GM12878 (cell line): ENCODE measurements at regions not wholly inside any gene's neighbourhood (a gene's known extent, or its start where the extent isn't known, plus 50 kb on each side); places are given as distances from the start of the nearest gene placed in this dataset.

Experiments used
- ATAC-seq: fragments of 200-7000 bp; cut with Tn5 transposase; 3 replicates; pipeline ENCODE4 v1.9.1; 2020; ENCODE audit warnings: mild to moderate bottlenecking, moderate library complexity
- BruUV-seq: library from RNA; stranded (reverse); fragments of 400-500 nt; replicated peaks from 2 replicates; lab custom pipeline; 2021; lab: Mats Ljungman, UMichigan
- CTCF ChIA-PET: fragments of 300-600 bp; sonication (Branson Sonifier 250); formaldehyde crosslinking; extraction: SDS; loops from one replicate; lab custom pipeline; 2021; ENCODE audit warnings: inconsistent platforms; lab: Yijun Ruan, JAX
- POLR2A ChIA-PET: fragments of 350-600 bp; formaldehyde crosslinking; extraction: SDS; loops from one replicate; lab custom pipeline; 2021; ENCODE audit warnings: inconsistent platforms; lab: Charles Lee
- RAD21 ChIA-PET: fragments of 300-600 bp; sonication (Branson Sonifier 250); formaldehyde crosslinking; loops from one replicate; lab custom pipeline; 2023; ENCODE audit warnings: antibody characterized with exemption; ENCODE audit not compliant: unreplicated experiment; lab: Charles Lee
- SMC1A ChIA-PET: fragments of 300-600 bp; sonication (Branson Sonifier 250); formaldehyde crosslinking; loops from one replicate; lab custom pipeline; 2023; ENCODE audit not compliant: unreplicated experiment, uncharacterized antibody; lab: Charles Lee
- DNase-seq: peaks from one replicate; pipeline ENCODE4 v3.0.0-alpha.2; 2011; ENCODE audit warnings: low read depth, low spot score
- FAIRE-seq: peaks from 3 replicates; lab custom pipeline; 2011; peaks lifted over from hg19 to GRCh38; lab: Jason Lieb, UNC
- H2AFZ ChIP-seq: 2 replicates; pipeline ENCODE4 v1.6.0; 2011; ENCODE audit warnings: low read depth, low read length, control low read depth; ENCODE audit not compliant: control insufficient read depth
- H3K27ac ChIP-seq: 2 replicates; pipeline ENCODE4 v1.5.1; 2011; ENCODE audit warnings: control low read depth; ENCODE audit not compliant: control insufficient read depth, insufficient read depth
- H3K27me3 ChIP-seq, 2 experiments: replicated peaks in 1 of 2; 2 replicates each; pipeline versions ENCODE4 v1.6.0 to v1.6.1; 2011; ENCODE audit warnings: low read length in 1 of 2; ENCODE audit not compliant: control insufficient read depth in 2 of 2, insufficient read depth in 2 of 2
- H3K36me3 ChIP-seq, 2 experiments: 2 replicates each; pipeline ENCODE4 v1.5.1; 2011; ENCODE audit warnings: low read length in 1 of 2; ENCODE audit not compliant: control insufficient read depth in 2 of 2, insufficient read depth in 2 of 2
- H3K4me1 ChIP-seq: 2 replicates; pipeline ENCODE4 v1.6.1; 2011; ENCODE audit warnings: mild to moderate bottlenecking, low read length, moderate library complexity, mixed read lengths; ENCODE audit not compliant: control insufficient read depth, insufficient read depth
- H3K4me2 ChIP-seq: 2 replicates; pipeline ENCODE4 v1.6.0; 2011; ENCODE audit warnings: control low read depth; ENCODE audit not compliant: control insufficient read depth, insufficient read depth
- H3K4me3 ChIP-seq: fragments of 200-600 bp; sonication (generic); 2 replicates; pipeline ENCODE4 v1.5.1; 2016
- H3K79me2 ChIP-seq: 2 replicates; pipeline ENCODE4 v1.6.0; 2011; ENCODE audit warnings: low read length; ENCODE audit not compliant: control insufficient read depth, insufficient read depth
- H3K9ac ChIP-seq: 2 replicates; pipeline ENCODE4 v1.8.0; 2011; ENCODE audit warnings: low read length, control low read depth, mixed read lengths; ENCODE audit not compliant: control insufficient read depth, insufficient read depth
- H3K9me3 ChIP-seq: replicated peaks from 3 replicates; pipeline ENCODE4 v1.5.1; 2011; ENCODE audit warnings: mild to moderate bottlenecking, low read length; ENCODE audit not compliant: control insufficient read depth, insufficient read depth
- H4K20me1 ChIP-seq: 2 replicates; pipeline ENCODE4 v1.6.0; 2011; ENCODE audit not compliant: control insufficient read depth, insufficient read depth
- CHD1 ChIP-seq: IDR thresholded peaks from 2 replicates; pipeline ENCODE4 v1.6.1; 2012; ENCODE audit warnings: low read depth, low read length, improper control_type of control experiment
- CHD2 ChIP-seq: IDR thresholded peaks from 2 replicates; pipeline ENCODE4 v1.6.1; 2011; ENCODE audit warnings: low read depth, low read length, improper control_type of control experiment, borderline replicate concordance
- EP300 ChIP-seq, 2 experiments: fragments of 150-350 bp in 1 of 2; IDR thresholded peaks; 2 replicates each; pipeline ENCODE4 v1.6.1; 2011 to 2012; ENCODE audit warnings: low read depth in 2 of 2, low read length in 2 of 2, borderline replicate concordance in 1 of 2, improper control_type of control experiment in 1 of 2, inconsistent platforms in 1 of 2; ENCODE audit not compliant: control insufficient read depth in 1 of 2
- ESRRA ChIP-seq: IDR thresholded peaks from 2 replicates; pipeline ENCODE4 v1.6.1; 2012; ENCODE audit warnings: mild to moderate bottlenecking, low read length, improper control_type of control experiment
- FOXM1 ChIP-seq: IDR thresholded peaks from 2 replicates; pipeline ENCODE4 v1.6.1; 2012; ENCODE audit warnings: low read depth, mild to moderate bottlenecking, inconsistent platforms, low read length, moderate library complexity
- KLF5 ChIP-seq: fragments of 450-650 bp; IDR thresholded peaks from 2 replicates; pipeline ENCODE4 v1.6.1; 2014; ENCODE audit warnings: mild to moderate bottlenecking; ENCODE audit not compliant: partially characterized antibody
- MYB ChIP-seq: fragments of 150-350 bp; IDR thresholded peaks from 2 replicates; pipeline ENCODE4 v1.6.1; 2014; ENCODE audit warnings: mild to moderate bottlenecking, low read depth, low read length, borderline replicate concordance
- NR2C2 ChIP-seq: IDR thresholded peaks from 2 replicates; pipeline ENCODE4 v1.6.1; 2011; ENCODE audit warnings: borderline replicate concordance, low read depth; ENCODE audit not compliant: control insufficient read depth, insufficient read length
- RAD51 ChIP-seq: fragments of 450-650 bp; IDR thresholded peaks from 2 replicates; pipeline ENCODE4 v1.6.1; 2016; ENCODE audit warnings: moderate library complexity, mild to moderate bottlenecking, inconsistent platforms
- RUNX3 ChIP-seq: IDR thresholded peaks from 2 replicates; pipeline ENCODE4 v1.6.1; 2012; ENCODE audit warnings: low read length, inconsistent platforms
- SMAD1 ChIP-seq: fragments of 450-650 bp; IDR thresholded peaks from 2 replicates; pipeline ENCODE4 v1.6.1; 2018; ENCODE audit warnings: mild to moderate bottlenecking, low read depth; ENCODE audit not compliant: partially characterized antibody
- SREBF1 ChIP-seq: IDR thresholded peaks from 2 replicates; pipeline ENCODE4 v1.6.1; 2012; ENCODE audit warnings: mild to moderate bottlenecking, low read length
- SRF ChIP-seq, 2 experiments: IDR thresholded peaks; 2 replicates each; pipeline ENCODE4 v1.6.1; 2011; ENCODE audit warnings: low read depth in 2 of 2, low read length in 2 of 2, mild to moderate bottlenecking in 1 of 2, moderate library complexity in 1 of 2
- WGBS: methylation state at CpG from one replicate; pipeline ENCODE4 v1.1.6; 2016; ENCODE audit warnings: low lambda C conversion rate; ENCODE audit not compliant: insufficient replicate concordance, insufficient coverage; ENCODE audit errors: missing lambda C conversion rate; 5-methylcytosine and 5-hydroxymethylcytosine counted together
- in situ Hi-C: fragments of 300-500 bp; cut with MboI; formaldehyde crosslinking; loops from 9 replicates; pipeline ENCODE4 v1.14.3; 2018; ENCODE audit warnings: mixed read lengths
- intact Hi-C: fragments of 100-400 bp; cut with micrococcal nuclease; formaldehyde crosslinking; loops from one replicate; pipeline ENCODE4 v1.14.2; 2022; ENCODE audit not compliant: unreplicated experiment
- TF ChIP-seq, protein P1 (sequence below): fragments of 450-650 bp; IDR thresholded peaks from 2 replicates; pipeline ENCODE4 v1.6.1; 2018; ENCODE audit warnings: borderline replicate concordance, mild to moderate bottlenecking; ENCODE audit not compliant: partially characterized antibody
- TF ChIP-seq, protein P2 (sequence below): IDR thresholded peaks from 2 replicates; pipeline ENCODE4 v1.6.1; 2012; ENCODE audit warnings: low read depth, low read length, improper control_type of control experiment
- TF ChIP-seq, protein P3 (sequence below): IDR thresholded peaks from 2 replicates; pipeline ENCODE4 v1.6.1; 2011; ENCODE audit warnings: mild to moderate bottlenecking, low read depth, low read length, moderate library complexity; ENCODE audit not compliant: insufficient replicate concordance
- TF ChIP-seq, protein P4 (sequence below): fragments of 450-650 bp; IDR thresholded peaks from 2 replicates; pipeline ENCODE4 v1.6.1; 2016; ENCODE audit warnings: mild to moderate bottlenecking

DNA sequence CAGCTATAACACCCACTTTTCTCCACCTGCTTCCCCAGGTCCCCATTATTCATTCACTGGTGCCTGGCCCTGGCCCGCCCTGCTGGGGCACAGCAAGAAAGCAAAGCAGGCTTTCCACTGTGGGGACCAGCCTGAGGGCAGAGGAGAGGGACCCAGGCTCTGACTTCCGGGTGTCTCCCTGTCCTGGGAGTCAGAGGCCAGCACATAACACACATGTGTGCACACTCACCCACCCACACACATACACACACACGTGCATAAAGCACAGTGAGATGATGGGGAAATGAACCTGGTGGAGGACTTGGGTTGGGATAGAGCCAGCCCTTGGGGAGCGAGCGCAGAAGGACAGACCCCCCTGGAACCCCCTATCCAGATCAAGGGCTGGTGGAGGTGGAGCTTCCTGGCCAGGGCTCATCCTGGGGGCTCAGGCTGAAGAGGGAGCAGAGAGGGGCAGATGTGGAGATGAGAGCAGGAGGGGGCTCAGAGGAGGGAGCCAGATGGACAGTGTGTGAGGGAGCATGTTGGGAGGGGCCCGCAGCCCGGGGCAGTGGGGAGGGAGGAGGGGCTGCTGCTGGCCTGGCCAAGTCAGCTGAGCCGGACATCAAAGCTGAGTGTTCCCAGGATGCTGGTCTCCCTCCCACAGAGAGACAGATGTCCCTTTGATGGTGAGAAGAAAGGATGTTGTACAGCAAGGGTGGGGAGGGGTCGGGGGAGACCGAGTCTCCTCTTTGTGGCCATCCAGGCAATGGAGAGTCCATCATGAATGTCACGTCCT, 78.2 kb downstream of the LINGO1 start:
- ChIA-PET RAD21 (no interaction called here), SMC1A (interaction anchor here (2.2 kb wide), 1 partner anchor 11 kb away, joined by 5 read pairs; no protein-coding TSS in a partner anchor), POLR2A (no interaction called here), CTCF (interaction anchor here (1.0 kb wide), 1 partner anchor 11 kb away, joined by 4 read pairs; no protein-coding TSS in a partner anchor)
- Histone ChIP-seq H3K79me2 (no peaks in the 10 kb centered on the region), H3K9ac (no peak overlapping the region), H3K4me3 (no peak overlapping the region), H3K4me2 (no peak overlapping the region), H3K27me3 (0 out of 4 replicates have a peak, but pooled peaks cover 0 to 2% of the 10 kb centered on the region in 2 experiments), H3K4me1 (no peaks in the 10 kb centered on the region), H3K9me3 (no peaks in the 10 kb centered on the region), H2AFZ (no peak overlapping the region), H3K36me3 (no peaks in the 10 kb centered on the region), H4K20me1 (no peaks in the 10 kb centered on the region), H3K27ac (no peak overlapping the region)
- in situ Hi-C loops, result no loop called here
- WGBS, result 14% methylated on average over 11 of the region's 11 CpGs
- no TSS peak for BruUV-seq
- FAIRE-seq, result no peak
- no peak; the same call in 2 of the 3 replicates for ATAC-seq
- intact Hi-C loops, result no loop called here
- DNase-seq, result no peak
- TF ChIP-seq, protein P1, sequence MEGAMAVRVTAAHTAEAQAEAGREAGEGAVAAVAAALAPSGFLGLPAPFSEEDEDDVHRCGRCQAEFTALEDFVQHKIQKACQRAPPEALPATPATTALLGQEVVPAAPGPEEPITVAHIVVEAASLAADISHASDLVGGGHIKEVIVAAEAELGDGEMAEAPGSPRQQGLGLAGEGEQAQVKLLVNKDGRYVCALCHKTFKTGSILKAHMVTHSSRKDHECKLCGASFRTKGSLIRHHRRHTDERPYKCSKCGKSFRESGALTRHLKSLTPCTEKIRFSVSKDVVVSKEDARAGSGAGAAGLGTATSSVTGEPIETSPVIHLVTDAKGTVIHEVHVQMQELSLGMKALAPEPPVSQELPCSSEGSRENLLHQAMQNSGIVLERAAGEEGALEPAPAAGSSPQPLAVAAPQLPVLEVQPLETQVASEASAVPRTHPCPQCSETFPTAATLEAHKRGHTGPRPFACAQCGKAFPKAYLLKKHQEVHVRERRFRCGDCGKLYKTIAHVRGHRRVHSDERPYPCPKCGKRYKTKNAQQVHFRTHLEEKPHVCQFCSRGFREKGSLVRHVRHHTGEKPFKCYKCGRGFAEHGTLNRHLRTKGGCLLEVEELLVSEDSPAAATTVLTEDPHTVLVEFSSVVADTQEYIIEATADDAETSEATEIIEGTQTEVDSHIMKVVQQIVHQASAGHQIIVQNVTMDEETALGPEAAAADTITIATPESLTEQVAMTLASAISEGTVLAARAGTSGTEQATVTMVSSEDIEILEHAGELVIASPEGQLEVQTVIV, result no peak
- TF ChIP-seq, protein P2, sequence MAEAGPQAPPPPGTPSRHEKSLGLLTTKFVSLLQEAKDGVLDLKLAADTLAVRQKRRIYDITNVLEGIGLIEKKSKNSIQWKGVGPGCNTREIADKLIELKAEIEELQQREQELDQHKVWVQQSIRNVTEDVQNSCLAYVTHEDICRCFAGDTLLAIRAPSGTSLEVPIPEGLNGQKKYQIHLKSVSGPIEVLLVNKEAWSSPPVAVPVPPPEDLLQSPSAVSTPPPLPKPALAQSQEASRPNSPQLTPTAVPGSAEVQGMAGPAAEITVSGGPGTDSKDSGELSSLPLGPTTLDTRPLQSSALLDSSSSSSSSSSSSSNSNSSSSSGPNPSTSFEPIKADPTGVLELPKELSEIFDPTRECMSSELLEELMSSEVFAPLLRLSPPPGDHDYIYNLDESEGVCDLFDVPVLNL, result no peak
- TF ChIP-seq ESRRA, result no peak
- no peak for TF ChIP-seq RAD51
- TF ChIP-seq CHD2, result no peak
- no peak for TF ChIP-seq SMAD1
- TF ChIP-seq FOXM1, result no peak
- no peak for TF ChIP-seq RUNX3
- no peak for TF ChIP-seq SREBF1
- TF ChIP-seq MYB, result no peak
- TF ChIP-seq, protein P3, sequence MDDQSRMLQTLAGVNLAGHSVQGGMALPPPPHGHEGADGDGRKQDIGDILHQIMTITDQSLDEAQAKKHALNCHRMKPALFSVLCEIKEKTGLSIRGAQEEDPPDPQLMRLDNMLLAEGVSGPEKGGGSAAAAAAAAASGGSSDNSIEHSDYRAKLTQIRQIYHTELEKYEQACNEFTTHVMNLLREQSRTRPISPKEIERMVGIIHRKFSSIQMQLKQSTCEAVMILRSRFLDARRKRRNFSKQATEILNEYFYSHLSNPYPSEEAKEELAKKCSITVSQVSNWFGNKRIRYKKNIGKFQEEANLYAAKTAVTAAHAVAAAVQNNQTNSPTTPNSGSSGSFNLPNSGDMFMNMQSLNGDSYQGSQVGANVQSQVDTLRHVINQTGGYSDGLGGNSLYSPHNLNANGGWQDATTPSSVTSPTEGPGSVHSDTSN, result no peak
- no peak for TF ChIP-seq KLF5
- no peak for TF ChIP-seq EP300 (IDR thresholded peaks at IDR 0.05; ENCODE audit: borderline replicate concordance in 1 of 2, control insufficient read depth in 1 of 2, low read depth in 2 of 2, low read length in 2 of 2)
- TF ChIP-seq, protein P4, sequence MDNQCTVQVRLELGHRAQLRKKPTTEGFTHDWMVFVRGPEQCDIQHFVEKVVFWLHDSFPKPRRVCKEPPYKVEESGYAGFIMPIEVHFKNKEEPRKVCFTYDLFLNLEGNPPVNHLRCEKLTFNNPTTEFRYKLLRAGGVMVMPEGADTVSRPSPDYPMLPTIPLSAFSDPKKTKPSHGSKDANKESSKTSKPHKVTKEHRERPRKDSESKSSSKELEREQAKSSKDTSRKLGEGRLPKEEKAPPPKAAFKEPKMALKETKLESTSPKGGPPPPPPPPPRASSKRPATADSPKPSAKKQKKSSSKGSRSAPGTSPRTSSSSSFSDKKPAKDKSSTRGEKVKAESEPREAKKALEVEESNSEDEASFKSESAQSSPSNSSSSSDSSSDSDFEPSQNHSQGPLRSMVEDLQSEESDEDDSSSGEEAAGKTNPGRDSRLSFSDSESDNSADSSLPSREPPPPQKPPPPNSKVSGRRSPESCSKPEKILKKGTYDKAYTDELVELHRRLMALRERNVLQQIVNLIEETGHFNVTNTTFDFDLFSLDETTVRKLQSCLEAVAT, result no peak
- TF ChIP-seq CHD1, result no peak
- no peak for TF ChIP-seq SRF (IDR thresholded peaks at IDR 0.05; ENCODE audit: low read depth in 2 of 2, low read length in 2 of 2)
- no peak for TF ChIP-seq NR2C2
